Dedifferentiated amniotic fluid mesenchymal stem cell (primary cell): ENCODE measurements at regions not wholly inside any gene's neighbourhood (a gene's known extent, or its start where the extent isn't known, plus 50 kb on each side); places are given as distances from the start of the nearest gene placed in this dataset.

Experiments
- DNase-seq: peaks from one replicate; pipeline ENCODE4 v3.0.0-alpha.2; 2016; ENCODE audit errors: extremely low spot score

DNA sequence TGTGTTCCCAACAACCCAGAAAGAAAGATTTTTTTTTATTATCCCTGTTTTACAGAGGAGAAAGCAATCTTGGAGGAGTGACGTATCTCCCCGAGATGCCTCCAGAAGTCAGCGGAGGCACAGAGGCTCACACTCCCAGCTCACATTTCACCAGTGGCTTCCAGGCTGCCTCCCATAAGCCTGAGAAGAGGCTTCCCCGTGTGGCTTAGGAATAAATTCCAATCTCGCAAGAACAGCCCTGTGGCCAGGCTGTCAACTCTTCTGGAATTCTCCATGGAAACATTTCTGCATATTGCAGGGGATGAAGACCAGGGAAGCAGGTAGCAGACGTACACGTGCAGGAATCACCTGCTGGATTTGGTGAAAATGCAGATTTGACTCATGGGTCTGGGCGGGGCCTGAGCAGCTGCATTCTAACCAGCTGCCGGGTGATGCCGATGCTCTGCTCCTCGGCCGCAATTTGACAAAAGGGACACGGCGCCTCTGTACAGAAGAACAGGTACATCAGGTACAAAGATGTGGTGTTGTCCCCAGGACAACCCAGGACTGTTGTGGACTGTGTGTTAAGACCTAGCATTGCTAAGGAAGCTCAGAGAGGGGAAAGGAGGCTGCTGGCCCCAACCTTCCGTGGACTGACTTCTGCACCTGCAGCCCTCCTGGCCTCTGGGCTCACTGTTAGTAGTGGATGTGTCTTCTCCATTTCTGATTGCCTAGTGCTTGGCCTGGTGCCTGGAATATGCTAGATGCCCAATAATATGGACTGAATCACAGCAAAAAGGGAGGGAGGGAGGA, 114.2 kb upstream of the ID2 start:
- DNase-seq = no peak

- DNase-seq = no peak
Measured at GRCh38 chr2:8568543-8569302, 113.1 kb upstream of the ID2 start.

- no peak for DNase-seq
Measured at GRCh38 chr2:8569332-8569930, 112.4 kb upstream of the ID2 start.

- DNase-seq = no peak
Measured at GRCh38 chr2:8570637-8571036, 111.2 kb upstream of the ID2 start.

- DNase-seq = no peak
Measured at GRCh38 chr2:8571301-8571791, 110.5 kb upstream of the ID2 start.

GRCh38 chr2:8571792-8572499, 109.9 kb upstream of the ID2 start:
- no peak for DNase-seq

- DNase-seq = no peak
Measured at GRCh38 chr2:8572712-8573233, 109.1 kb upstream of the ID2 start.

- no peak for DNase-seq
Measured at GRCh38 chr2:8573234-8573941, 108.5 kb upstream of the ID2 start.

DNA sequence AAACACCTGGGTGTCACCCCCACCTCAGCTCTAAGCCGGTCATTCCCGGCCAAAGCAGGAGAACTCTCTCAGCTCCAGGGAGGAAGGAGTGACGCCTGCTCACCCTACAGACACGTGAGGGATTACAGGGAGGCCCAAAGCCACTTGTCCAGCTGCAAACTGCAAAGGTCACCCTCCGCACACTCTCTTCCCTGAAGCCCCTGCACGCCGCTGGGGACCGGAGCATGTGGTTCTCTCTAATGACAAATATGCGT, 108.0 kb upstream of the ID2 start:
- DNase-seq = no peak

DNA sequence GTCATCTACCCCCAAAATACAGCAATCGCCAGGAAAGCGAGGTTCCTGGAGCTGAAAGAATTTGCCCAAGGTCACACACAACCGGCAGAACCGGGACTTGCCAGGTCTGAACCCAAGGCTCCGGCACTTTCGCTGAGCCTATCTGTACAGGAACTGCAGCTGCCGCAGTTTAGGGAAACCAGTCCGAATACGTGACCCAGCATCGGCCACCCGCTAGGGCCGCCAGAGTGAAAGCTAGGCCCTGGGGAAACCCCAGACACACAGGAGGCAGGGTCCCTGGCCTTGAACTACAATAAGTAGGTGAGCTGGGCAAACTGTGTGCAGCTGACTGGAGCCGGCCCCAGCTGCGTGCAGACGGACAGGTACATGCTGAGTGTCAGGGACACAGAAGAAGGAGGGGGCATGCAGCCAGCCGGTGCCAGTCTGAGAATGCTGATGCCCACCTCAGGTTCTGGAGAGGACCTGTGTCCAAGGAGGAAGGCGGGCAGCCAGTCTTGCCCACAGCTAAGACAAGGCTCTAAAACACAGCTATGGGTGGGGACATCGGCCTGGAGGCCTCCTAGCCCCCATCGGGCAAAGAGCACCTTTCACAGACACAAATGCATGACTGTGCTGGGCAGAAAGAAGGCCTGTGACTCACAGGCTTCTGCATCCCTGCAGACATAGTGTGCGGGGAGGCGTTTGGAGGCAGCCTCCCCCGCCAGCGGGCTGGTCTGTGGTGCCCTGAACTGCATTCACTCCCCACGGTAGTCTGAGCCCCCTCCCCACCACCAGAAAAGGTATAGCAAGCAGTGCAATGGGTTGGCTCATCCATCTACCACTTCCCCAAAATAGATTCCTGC, 107.4 kb upstream of the ID2 start:
- no peak for DNase-seq

DNA sequence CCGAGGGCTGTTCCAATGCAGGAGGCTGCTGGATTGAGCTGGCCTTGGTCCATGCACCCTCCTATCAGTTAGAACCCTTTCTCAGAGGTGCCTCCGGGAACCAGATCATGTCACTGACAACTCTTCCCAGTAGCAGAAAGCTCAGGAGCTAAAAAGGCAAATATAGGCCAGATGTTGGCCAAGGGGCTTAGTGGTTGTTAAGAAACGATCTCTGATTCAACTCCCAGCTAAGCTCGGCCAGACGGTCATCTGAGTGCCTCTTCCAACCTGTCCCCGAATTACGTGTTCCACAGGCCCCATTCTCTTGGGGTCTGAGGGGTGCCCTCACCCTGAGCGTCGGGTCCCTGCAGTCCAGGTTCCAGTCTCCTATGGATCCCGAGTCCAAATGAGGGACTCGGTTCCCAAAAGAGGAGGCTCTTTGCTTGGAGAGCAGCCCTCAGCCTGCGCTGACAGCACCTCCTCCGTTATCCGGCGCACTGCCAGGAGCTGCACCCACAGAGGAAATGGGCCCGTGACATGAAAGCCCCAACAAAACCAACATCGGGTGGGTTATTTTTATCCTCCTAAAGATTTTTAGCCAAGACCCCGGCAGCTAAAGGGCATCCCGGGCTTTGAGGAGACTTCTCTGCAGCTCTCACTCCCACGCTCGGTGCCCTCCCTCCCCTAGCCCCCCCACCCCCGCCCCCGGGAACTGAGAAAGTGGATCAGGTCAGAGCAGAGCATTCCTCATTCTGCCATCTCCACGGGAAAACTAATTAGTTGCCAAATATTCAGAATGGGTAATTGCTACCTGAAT, 106.6 kb upstream of the ID2 start:
- no peak for DNase-seq

DNA sequence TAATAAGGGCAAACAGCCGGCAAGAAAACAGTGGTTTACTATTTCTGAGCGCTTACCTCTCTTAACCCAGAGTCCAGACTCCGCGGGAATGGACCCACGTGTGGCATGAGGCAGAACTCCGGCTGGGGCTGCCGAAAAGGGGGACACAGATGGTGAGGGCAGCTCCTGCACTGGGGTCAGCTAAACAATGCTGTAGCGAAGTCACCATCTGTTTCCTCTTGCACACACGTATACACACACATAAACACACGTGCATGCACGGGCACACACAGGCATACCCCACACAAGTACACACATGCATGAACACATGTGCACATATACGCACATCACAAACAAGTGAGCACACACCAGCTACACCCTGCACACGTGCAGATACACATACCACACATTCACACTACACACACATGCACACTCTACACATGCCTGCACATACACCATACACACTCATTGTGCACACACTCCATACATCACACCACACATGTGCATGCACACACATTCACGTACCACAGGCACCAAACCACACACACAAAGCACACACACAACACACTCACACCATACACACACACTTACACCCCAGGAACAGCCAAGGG, 105.9 kb upstream of the ID2 start:
- no peak for DNase-seq

- DNase-seq = no peak
Measured at GRCh38 chr2:8576525-8577167, 105.2 kb upstream of the ID2 start.

DNA sequence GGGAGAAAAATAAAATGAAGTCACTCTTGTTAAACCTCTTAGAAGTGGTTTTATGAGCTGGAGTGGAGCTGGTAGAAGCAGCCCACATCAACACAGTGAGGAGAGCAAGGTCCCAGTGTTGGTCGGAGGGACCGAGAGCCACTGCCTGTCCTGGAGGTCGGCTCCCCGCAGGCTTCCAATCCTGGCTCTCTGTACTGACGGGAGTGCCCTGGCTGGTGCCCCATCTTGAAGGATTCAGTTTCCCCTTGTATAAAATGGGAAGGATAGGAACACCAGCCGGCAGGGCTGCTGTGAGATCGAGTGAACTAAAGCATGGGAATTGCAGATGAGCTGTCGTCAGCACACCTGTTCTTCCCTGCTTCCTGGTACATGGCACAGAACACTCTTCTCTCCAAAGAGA, 104.3 kb upstream of the ID2 start:
- no peak for DNase-seq

- DNase-seq = no peak
Measured at GRCh38 chr2:8578335-8579244, 103.3 kb upstream of the ID2 start.

DNA sequence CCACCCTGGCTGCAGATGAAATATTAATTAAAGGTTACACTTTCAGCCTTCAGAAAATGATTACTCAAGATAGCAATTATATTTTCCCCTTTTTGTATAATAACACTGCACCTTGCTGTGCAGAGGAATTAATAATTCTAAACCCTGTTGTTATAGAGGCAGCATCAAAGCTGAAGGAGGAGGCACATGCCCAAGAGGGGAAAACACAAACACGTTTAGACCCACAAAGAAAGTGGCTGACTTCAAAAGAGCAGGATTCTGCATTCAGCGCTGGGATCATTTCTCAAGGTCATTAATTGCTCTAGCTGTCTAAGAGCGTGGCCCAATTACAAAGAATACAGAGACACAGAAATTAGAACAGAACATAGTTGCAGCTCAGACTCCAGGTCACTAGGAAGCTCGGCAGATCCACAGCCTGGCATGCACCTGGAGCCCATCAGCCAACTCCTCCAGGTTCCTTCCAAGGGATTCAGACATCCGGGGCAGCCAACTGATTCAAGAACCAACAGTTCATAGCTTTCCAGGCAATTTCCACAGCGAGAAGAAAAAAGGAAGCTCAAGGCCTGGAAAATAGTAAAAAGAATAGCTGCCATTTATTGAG, 102.3 kb upstream of the ID2 start:
- no peak for DNase-seq
